Right lobe of liver (tissue), 4 donors: ENCODE measurements at regions not wholly inside any gene's neighbourhood (a gene's known extent, or its start where the extent isn't known, plus 50 kb on each side); places are given as distances from the start of the nearest gene placed in this dataset.

Experiments used
- CTCF ChIP-seq, 4 donors: fragments of 200-600 bp in 3 of 4; fragments of 450-650 bp in 1 of 4; IDR thresholded peaks; one replicate each; pipeline versions ENCODE4 v1.5.1 to v1.8.0; 2016 to 2022; ENCODE audit warnings: antibody characterized with exemption in 4 of 4, mild to moderate bottlenecking in 2 of 4
- POLR2A ChIP-seq: fragments of 450-650 bp; IDR thresholded peaks from one replicate; pipeline ENCODE4 v1.6.1; 2017; ENCODE audit warnings: antibody characterized with exemption, mild to moderate bottlenecking
- donor health status: DM: no; HTN: no; CAD: no.
- donor health status: DM: no; HTN: no; CAD: no.
- donor health status: DM: no; HTN: yes; CAD: no.

GRCh38 chr13:85265296-85265695, 533.9 kb downstream of the SLITRK6 start:
- no peak for TF ChIP-seq POLR2A
- no peak for TF ChIP-seq CTCF (IDR thresholded peaks at IDR 0.05)
